Tibial nerve (tissue), 4 donors: ENCODE measurements at regions not wholly inside any gene's neighbourhood (a gene's known extent, or its start where the extent isn't known, plus 50 kb on each side); places are given as distances from the start of the nearest gene placed in this dataset.

Experiments used
- DNase-seq, 2 donors: peaks; one replicate each; pipeline ENCODE4 v3.0.0-alpha.2; 2019; ENCODE audit warnings: low spot score in 2 of 2
- H3K27ac ChIP-seq, 4 donors: fragments of 200-600 bp; sonication (generic) in 3 of 4; one replicate each; pipeline ENCODE4 v1.5.1; 2017 to 2019; ENCODE audit warnings: mild to moderate bottlenecking in 1 of 4
- H3K27me3 ChIP-seq, 2 donors: fragments of 200-600 bp; sonication (generic) in 1 of 2; one replicate each; pipeline versions ENCODE4 v1.5.1 to v1.6.0; 2017 to 2019
- H3K36me3 ChIP-seq, 3 donors: fragments of 200-600 bp; sonication (generic); one replicate each; pipeline ENCODE4 v1.5.1; 2018 to 2019
- H3K4me1 ChIP-seq, 4 donors: fragments of 200-600 bp; sonication (generic) in 3 of 4; one replicate each; pipeline ENCODE4 v1.5.1; 2017 to 2019
- H3K4me3 ChIP-seq, 4 donors: fragments of 200-600 bp; sonication (generic) in 3 of 4; one replicate each; pipeline ENCODE4 v1.5.1; 2017 to 2019; ENCODE audit warnings: mild to moderate bottlenecking in 1 of 4, moderate library complexity in 1 of 4
- H3K9me3 ChIP-seq, 4 donors: fragments of 200-600 bp; sonication (generic) in 3 of 4; one replicate each; pipeline ENCODE4 v1.5.1; 2017 to 2019
- CTCF ChIP-seq, 5 experiments: fragments of 200-600 bp in 3 of 5; fragments of 450-650 bp in 2 of 5; sonication (generic) in 3 of 5; IDR thresholded peaks; one replicate each; pipeline ENCODE4 v1.5.1; 2016 to 2019; ENCODE audit warnings: antibody characterized with exemption in 5 of 5, mild to moderate bottlenecking in 3 of 5, moderate library complexity in 2 of 5
- EP300 ChIP-seq, 2 donors: sonication (generic); formaldehyde crosslinking; IDR thresholded peaks; one replicate each; pipeline ENCODE4 v1.6.1; 2017; ENCODE audit warnings: antibody characterized with exemption in 2 of 2, mild to moderate bottlenecking in 1 of 2
- POLR2A ChIP-seq, 2 donors: fragments of 450-650 bp; IDR thresholded peaks; one replicate each; pipeline ENCODE4 v1.6.1; 2017; ENCODE audit warnings: antibody characterized with exemption in 2 of 2, mild to moderate bottlenecking in 2 of 2, moderate library complexity in 2 of 2
- WGBS, 2 donors: methylation state at CpG; one replicate each; pipeline ENCODE4 v1.1.5; 2018; 5-methylcytosine and 5-hydroxymethylcytosine counted together

- Histone ChIP-seq H3K27me3 (no peaks in the 10 kb centered on the region), H3K27ac (no peak overlapping the region), H3K4me3 (no peak overlapping the region), H3K36me3 (no peaks in the 10 kb centered on the region), H3K9me3 (peaks cover 0 to 7% (median 0%) of the 10 kb centered on the region in 4 donors), H3K4me1 (no peaks in the 10 kb centered on the region)
- no peak for DNase-seq
- TF ChIP-seq POLR2A (IDR thresholded peaks at IDR 0.05) (no peak), EP300 (IDR thresholded peaks at IDR 0.05) (no peak), CTCF (IDR thresholded peaks at IDR 0.05) (no peak)
These were observed 275.3 kb upstream of the UBE2E3 start for GRCh38 chr2:180705122-180705521.

- no peaks in the 10 kb centered on the region for H3K27me3 ChIP-seq
- H3K4me1 ChIP-seq, result peaks cover 0 to 10% (median 0%) of the 10 kb centered on the region in 4 donors
- H3K27ac ChIP-seq, result no peak overlapping the region
- H3K4me3 ChIP-seq, result no peak overlapping the region
- 83 to 88% methylated on average over 4 of the region's 4 CpGs for WGBS, 2 donors
- TF ChIP-seq POLR2A (IDR thresholded peaks at IDR 0.05) (no peak), CTCF (IDR thresholded peaks at IDR 0.05) (no peak), EP300 (IDR thresholded peaks at IDR 0.05) (no peak)
- H3K36me3 ChIP-seq, result no peaks in the 10 kb centered on the region
- peaks cover 0 to 7% (median 0%) of the 10 kb centered on the region in 4 donors for H3K9me3 ChIP-seq
- no peak for DNase-seq
These were observed 280.6 kb upstream of the UBE2E3 start for GRCh38 chr2:180699657-180700361.

GRCh38 chr2:180698668-180699067, 281.7 kb upstream of the UBE2E3 start:
- Histone ChIP-seq H3K4me3 (no peak overlapping the region), H3K4me1 (peaks cover 0 to 10% (median 0%) of the 10 kb centered on the region in 4 donors), H3K36me3 (no peaks in the 10 kb centered on the region), H3K27me3 (no peaks in the 10 kb centered on the region), H3K27ac (no peak overlapping the region), H3K9me3 (peaks cover 0 to 7% (median 0%) of the 10 kb centered on the region in 4 donors)
- no peak for DNase-seq
- 83 to 93% methylated on average over 2 to 3 of the region's 3 CpGs for WGBS, 2 donors
- TF ChIP-seq POLR2A (IDR thresholded peaks at IDR 0.05), result no peak
- no peak for TF ChIP-seq CTCF (IDR thresholded peaks at IDR 0.05)
- TF ChIP-seq EP300 (IDR thresholded peaks at IDR 0.05), result no peak

DNA sequence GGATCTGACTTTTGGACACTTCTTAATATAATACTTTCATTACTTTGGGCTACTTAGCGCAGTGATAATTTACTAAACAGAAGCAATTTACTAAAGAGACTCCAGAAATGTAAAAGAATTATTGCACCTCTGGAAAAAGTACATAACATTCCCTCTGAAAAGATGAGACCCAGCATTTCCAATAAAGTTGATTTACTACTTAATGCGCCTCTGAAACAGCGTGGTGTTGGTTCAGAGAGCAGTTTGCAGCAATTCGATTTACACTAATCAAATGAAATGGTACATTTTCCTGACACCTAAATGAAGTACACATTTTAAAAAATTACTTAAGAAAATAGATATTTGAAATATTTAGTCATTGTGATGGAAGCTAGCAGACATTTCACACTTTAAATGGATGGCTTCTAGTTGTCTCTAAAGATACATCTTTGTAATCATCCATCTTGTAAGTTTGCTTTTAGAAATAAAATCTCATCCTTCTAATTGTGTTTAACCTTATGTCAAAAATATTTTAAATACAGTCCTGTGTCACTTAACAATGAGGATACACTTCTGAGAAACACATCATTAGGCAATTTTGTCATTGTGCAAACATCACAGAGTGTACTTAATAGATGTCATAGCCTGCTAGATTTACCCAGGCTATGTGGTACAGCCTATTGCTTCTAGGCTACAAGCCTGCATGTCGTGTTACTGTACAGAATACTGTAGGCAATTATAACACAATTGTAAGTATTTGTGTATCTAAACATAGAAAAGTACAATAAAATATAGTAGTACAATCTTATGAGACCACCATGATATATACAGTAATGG, 284.6 kb upstream of the UBE2E3 start:
- peaks cover 0 to 10% (median 0%) of the 10 kb centered on the region in 4 donors for H3K4me1 ChIP-seq
- no peaks in the 10 kb centered on the region for H3K27me3 ChIP-seq
- 67 to 76% methylated on average over 5 of the region's 5 CpGs for WGBS, 2 donors
- no peaks in the 10 kb centered on the region for H3K9me3 ChIP-seq
- H3K4me3 ChIP-seq, result no peak overlapping the region
- no peak overlapping the region for H3K27ac ChIP-seq
- TF ChIP-seq CTCF (IDR thresholded peaks at IDR 0.05), result no peak
- H3K36me3 ChIP-seq, result no peaks in the 10 kb centered on the region
- DNase-seq, result no peak
